Embryonic facial prominence (tissue), 1 donor: ENCODE measurements at regions not wholly inside any gene's neighbourhood (a gene's known extent, or its start where the extent isn't known, plus 50 kb on each side); places are given as distances from the start of the nearest gene placed in this dataset.
A peak's percentile ranks its signal among the peaks of the same experiment; 100 is the strongest.

ENCODE experiments used
- DNase-seq: peaks from one replicate; pipeline ENCODE4 v3.0.0-alpha.2; 2016; ENCODE audit errors: extremely low spot score

DNA sequence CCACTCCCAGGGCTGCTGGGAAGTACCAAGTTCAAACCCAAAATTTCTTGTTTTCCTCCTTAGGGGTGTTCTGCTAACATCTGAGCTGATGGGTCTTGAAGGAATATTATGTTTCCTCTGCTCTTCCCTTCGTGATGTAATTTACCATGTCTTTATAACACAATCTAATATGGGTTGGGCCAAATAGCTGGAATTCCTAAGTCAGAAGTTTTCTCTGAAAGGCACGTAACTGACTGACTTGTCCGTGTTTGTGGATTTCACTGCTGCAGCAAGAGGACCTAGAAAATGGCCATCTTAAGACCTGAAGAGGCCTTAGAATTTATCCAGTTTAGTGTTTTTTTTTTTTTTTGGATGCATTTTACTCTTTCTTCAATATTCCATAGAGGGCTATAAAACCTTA lies 256.7 kb downstream of the DCDC2C start:
- DNase-seq = peak; percentile 22

DNA sequence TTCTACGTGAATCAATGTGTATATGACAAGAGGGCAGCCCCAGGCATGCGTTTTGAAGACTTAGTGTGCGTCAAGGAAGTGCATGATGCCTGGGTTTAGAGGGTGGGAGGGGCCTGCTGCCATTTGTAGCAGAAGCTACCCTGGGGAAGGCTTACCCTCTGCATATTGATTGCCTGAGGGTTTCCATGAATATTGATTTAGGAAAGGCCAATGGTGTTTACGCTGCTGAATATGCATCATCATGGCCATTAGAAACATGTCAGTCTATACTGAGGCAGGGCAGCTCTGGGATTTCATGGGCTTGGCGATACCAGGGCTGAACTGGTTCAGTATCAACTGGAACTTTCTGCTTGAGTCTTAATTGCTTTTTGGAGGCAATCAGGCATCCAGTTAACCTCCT lies 259.3 kb downstream of the DCDC2C start:
- no peak for DNase-seq

DNA sequence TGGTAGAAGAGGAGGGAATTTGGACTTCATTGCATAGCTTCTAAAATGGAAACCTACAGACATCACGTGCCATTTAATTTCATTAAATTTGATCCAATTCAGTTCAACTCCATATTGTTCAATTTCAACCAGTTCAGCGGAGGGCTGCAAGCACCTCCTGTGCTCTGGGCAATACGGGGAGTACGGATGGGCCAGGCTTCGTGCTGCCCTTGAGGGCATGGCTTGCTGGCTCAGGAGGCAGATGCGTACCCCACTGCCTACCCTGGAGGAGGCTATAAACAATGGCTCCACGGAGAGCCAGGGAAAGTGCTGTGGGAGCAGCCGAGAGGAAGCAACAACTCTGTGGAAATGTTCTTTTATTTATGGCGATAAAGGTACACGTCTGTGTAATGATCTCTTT lies 261.8 kb downstream of the DCDC2C start:
- no peak for DNase-seq

DNA sequence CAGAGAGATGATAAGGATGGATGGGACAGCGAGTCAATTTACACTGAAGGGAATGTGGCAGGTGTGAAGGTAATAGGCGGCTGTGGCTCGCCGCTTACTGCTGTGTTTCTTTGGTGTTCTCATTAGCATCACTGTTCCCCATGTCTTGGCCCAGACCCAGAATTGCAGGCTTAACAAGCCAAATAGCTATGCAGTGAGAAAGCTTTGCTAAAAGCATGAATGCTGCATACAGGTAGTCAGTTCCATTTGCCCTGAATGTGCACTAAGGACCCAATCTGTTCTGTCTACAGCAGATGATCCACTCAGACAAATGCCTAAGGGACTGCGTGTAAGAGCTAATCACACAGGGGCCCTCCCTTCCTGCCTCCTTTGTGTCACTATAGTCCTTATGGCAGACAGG lies 262.6 kb downstream of the DCDC2C start:
- DNase-seq = no peak

DNA sequence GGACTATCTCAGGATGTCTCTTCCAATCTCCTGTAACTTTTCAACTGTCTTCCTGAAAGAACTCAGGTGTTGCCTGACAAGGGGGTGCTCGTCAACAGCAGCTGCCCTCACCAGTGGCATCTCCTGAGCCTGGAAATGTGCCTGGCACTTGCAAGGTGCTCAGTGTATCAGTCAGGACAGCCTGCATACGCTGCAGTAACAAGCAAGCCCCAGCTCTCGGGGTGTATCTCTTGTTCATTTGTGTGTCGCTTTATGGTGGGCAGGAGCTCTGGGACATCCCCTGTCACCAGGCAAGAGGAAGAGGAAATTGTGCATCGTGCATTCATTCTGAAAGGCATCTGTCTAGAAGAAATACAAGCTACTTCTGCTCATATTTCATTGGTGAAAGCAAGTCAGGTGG lies 263.1 kb downstream of the DCDC2C start:
- DNase-seq = no peak

DNA sequence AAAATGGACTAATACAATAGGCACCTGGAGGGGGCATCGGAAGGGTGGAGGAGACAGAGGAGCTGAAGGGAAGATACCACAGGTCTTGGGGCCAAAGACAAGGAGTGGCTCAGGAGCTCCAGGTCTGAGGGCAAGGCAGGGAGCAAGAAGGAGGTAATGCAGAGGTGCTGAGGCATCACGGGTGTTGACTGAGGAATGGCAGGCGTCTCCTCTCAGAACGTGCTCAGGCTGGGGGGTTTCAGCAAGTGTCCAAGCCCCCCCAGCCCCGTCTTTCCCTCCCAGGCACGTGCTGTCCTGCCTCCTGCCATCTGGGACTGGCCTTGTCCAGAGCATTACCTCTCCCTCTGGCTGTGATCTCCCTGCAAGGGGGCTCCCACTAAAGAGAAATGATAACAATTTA lies 265.4 kb downstream of the DCDC2C start:
- DNase-seq = no peak

DNA sequence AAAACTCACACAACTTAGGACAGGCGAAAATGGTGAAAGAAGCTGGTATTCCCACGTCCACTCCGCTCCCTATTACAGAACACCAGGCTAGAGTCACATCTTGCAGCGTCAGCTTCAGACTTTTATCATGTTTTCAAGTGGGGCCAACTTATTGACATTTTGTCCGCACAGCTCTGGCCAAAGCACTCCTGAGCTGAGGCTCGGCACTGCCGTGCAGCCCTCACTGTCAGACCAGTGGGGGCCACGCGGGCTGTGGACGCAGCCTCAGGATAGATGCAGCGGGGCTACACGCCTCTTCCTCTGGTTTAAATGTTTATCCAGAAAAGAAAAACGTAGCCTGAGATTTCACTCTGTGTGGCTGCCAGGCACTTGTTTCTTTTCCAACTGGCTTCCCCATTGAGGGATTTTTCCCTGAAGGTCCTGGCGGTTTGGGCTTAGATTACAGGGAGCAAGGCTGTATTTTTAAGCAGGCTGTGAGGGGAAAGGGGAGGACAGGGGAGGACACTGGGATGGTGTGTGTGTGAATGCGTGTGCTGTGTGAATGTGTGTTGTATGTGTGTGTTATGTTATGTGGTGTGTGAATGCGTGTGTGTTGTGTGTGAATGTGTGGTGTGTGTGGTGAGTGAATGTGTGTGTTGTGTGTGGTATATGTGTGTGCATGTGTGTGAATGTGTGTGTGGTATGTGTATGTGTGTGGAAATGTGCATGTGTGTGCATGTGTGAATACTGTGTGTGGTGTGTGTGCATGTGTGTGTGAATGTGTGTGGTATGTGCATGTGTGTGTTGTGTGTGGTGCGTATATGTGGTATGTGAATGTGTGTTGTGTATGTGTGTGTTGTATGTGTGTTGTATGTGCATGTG lies 267.6 kb downstream of the DCDC2C start:
- DNase-seq = no peak

DNA sequence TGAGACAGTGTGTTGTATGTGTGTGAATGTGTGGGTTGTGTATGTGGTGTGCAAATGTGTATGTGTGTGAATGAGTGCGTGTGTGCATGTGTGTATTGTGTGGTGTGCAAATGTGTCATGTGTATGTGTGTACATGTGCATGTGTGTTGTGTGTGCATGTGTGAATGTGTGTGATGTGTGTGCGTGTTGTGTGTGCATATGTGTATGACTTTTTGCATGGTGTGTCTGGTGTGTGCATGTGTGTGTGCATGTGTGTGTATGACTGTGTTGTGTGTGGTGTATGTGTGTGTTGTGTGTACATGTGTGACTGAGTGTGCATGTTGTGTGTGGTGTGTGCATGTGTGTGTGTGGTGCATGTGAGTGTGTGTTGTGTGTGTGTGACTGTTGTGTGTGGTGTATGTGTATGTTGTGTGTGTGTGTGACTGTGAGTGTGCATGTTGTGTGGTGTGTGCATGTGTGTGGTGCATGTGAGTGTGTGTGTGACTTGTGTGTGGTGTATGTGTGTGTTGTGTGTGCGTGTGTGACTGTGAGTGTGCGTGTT lies 268.3 kb downstream of the DCDC2C start:
- DNase-seq = no peak

DNA sequence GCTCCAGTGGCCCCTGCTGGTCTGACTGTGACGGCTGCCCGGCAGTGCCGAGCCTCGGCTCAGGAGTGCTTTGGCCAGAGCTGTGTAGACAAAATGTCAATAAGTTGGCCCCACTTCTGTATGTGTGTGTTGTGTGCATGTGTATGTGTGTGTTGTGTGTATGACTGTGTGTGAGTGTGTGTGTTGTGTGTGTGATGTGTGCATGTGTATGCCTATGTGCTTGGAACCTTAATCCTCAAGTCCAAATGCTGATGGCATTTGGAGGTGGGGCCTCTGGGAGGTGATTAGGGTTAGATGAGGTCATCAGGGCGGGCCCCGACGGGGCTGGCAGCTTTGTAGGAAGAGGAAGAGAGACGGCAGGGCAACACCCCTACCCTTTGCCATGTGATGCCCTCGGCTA lies 269.0 kb downstream of the DCDC2C start:
- no peak for DNase-seq

DNA sequence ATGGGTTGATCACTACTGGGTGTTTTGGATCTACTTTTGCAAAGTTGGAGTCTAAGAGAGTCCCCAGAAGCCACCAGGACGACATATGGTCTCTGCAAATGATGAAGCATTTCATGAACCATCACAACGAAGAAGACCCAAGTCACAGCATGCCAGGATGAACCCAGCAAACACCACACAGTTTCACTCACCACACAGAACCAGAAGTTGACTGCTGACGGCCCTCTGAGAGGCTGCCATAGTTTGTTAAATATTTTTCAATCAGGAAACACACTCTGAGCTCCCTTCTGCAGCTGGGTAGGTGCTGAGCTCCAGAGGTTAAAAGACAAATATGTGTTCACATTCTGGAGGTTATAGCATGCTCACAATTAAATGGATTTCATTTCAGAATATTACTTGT lies 271.4 kb downstream of the DCDC2C start:
- no peak for DNase-seq

DNA sequence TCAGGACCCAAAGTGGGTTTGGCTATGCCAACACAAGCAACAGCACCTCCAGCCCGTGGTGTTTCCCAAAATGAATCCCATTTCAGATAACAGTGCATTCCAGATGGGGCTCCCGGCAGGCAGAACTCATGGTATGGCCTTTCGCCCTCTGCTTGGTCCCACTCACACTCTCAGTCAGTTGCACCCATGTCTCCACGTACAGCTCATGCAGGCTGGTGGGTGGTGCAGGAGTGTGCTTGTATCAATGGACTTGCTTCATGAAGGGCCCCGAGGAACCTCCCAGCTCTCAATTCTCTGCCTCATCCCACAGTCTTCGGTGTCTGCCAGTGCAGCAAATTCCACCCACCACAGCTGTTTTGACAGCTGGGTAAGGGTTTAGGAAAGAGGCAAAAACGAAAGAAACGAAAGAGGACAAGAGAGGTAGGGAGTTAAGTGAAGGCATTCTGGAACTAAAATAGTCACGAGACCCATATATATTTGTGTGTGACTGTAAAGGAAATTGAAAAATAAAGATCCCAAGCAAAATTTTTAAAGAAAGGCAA lies 278.1 kb downstream of the DCDC2C start:
- no peak for DNase-seq

DNA sequence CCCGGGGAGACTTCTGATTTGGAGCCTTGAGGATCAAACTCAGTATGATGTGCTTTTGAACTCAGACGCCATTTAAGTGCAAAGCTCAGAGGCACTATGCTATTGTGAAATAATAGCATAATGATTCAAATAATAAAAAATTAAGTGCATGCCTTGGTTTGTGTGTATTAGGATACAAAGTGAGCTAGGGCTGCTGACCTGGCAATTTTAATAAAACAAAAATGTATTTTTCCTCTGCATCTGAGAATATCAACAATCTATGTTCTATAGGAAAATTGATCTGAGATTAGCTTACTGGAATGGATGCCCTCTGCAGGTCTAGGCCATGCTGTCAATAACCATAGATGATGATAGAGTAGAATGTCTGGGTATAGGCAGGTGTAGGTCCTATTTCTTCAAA lies 278.8 kb downstream of the DCDC2C start:
- no peak for DNase-seq

DNA sequence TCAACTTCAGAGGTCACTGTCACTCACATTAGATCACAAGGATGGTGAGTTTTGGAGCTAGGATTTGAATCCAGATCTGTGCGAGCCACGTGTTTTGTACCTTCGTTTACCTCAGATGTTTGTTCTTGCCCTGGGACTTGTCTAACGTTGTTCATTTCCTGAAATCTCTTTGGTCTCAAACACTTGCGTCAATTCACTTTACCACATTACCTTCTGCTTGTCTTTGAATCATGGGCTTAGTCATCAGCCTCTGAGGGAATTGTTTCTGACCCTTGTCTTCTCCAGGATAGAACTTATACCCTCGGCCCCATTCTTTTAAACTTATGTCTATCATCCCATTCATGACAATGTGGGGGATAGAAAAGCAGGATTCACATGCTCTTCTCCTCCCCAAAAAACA lies 282.7 kb downstream of the DCDC2C start:
- DNase-seq = no peak

DNA sequence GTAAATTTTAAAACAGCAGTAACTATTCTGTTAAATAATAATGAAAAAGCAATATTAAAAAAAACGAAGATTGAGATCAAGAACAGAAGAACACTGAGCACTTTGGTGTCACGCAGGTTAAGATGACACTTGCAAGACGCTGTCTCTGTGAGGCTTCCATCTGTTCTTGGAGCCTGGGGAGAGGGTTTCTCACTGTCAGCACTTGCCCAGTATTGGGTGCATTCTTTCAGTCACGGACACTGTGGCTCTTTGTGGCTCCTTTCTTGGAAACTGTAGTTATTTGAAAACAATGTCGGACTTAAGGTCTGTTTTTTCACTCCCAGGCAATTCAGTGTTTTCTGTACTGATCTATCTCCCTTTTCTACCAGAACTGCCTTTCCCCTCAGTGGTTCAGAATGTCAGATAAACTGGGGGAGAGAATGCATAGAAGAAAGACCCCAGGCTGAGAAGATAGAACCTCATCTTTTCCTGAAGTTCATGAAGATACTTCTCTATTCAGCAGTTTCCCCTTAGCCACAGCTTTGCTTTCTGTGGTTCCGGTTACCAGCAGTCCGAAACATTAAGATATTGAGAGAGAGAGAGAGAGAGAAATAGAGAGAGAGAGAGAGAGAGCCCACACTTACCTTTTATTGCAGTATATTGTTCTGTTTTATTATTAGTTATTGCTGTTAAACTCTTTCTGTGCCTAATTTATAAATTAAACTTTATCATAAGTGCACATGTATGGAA lies 283.3 kb downstream of the DCDC2C start:
- DNase-seq = no peak

DNA sequence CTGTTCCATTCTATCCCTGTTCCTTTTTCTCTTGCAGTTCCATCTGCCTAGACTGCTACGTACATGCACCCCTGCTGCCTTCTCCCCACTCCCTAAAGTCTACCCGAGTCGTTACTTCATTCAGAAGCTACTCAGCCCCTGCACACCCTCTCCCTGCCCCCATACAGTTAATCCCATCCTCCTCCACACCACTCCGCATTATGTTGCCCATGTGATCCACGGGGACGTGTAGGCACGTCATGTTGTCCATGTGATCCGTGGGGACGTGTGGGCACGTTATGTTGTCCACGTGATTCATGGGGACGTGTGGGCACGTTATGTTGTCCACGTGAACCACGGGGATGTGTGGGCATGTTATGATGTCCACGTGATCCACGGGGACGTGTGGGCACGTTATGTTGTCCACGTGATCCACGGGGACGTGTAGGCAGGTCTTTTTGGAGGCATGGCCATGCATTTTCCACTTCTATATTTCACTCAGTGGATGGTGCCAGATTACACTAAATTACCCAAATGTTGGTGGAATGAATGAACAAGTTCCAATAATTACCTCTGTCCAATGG lies 299.5 kb downstream of the DCDC2C start:
- no peak for DNase-seq

DNA sequence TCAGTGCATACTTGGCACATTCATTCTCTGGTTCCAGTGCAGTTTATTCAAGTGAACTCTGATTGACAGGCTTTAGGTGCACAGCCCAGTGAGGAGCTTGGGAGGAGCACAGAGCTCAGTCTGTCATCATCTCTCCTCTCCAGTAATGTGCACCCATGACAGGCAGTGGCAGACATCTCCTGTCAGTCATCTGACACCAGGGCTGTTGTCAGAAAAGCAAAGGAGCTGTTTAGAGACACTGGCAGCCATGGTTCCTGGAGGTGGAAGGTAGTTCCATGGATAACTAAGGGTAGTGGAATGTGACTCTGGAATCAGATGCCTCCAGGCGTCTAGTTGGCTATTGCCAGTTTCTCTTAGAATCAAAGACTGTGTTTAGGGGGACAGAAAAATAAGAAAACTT lies 308.8 kb downstream of the DCDC2C start:
- DNase-seq = no peak

DNA sequence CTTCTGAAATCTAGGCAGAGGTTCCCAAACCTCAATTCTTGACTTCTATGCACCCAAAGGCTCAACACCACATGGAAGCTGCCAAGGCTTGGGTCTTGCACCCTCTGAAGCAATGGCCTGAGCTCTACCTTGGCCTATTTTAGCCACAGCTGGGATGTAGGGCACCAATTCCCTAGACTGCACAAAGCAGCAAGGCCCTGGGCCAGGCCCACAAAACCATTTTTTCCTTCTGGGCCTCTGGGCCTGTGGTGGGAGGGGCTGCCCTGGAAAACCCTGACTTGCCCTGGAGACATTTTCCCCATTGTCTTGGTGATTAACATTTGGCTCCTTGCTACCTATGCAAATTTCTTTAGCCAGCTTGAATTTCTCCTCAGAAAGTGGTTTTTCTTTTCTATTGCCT lies 315.2 kb downstream of the DCDC2C start:
- no peak for DNase-seq

DNA sequence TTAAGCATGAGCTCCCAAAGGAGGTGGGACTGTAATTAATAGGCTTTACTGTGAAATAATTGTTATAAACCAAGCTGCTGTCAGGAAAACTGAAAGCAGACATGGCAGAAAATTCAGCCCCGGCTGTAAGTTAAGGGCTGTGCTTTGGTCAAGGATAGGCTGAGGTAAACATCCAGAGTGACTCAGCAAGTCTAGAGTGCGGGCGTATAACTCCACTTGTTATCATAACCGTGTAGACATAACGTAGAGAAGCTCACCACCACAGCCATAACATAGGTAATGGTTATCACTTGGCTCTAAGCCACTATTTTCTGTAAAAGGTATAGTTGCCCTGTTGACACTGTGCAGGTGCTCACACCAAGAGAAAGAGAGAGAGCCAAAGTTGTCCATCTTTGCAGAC lies 316.8 kb downstream of the DCDC2C start:
- DNase-seq = no peak

DNA sequence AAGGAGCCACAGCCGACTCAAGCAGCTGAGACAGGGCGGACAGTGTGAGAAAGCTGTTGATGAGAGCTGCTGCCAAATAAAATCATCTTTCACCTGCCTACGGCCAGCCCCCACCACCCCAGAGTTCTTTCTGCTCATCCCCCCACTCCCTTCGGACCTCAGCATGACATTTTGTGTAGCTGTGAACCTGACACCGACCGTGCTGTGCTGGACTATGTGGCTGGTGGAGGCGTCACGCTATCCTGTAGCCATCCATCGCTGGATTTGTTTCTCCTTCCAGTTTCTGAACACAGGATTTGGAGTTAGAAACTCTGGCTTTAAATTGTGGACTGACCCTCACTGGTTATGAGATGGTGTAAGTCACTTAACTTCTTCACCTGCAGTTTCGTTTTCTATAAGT lies 317.3 kb downstream of the DCDC2C start:
- no peak for DNase-seq

DNA sequence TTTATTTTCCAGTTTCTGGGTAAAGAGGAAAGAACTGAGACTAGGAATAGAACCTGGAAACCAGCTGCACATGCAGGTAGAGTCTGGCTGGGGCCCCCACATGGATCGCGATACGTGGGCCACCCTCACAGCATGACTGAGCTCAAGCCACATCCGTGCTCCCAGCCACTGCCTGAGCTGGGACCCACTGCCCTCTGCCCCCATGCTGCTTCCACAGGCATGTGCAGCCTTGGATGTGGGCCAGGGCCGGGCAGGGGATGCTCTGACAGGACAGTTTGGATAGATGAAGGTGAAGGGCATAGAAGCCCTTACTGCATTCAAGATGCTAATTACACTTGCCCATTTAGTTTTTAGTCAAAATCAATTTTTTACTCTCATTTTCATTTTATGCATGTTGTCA lies 321.2 kb downstream of the DCDC2C start:
- DNase-seq = no peak

DNA sequence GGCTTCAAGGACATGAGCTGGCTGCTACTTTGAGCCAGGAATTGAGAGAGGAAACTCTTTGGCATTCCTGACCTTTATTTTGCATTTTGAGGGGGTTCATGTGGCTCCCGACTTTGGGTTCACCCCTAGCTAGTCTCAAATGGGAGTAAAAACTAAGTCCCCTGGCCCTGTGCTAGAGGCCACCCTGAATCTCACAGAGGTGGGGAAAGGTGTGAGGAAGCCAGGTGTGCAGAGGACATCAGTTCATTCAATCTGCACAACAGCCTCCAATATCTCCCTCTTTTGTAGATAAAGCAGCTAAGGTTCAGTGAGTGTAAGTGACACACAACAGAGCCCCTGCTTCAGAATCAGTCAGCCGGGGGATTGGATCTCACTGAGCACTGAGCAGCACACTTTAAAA lies 325.7 kb downstream of the DCDC2C start:
- DNase-seq = no peak

DNA sequence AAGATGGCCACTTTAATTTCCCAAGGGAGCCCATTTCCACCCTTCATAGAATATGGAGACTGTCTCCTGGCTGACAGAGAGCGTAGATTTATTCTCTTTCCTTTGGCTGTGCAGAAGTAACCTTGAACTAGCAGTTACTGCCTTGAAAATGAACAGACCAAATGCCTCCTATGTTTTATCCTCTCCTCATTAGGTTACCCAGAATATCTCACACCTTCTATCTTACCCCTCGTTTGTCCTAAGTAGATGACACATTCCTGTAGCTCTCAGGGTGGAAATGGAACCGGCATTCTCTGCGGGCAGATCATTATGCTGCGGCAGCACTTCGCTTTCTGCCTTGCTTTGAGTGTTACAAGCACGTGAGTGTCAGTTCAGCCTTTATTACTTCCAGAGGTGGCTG lies 336.5 kb downstream of the DCDC2C start:
- no peak for DNase-seq
